Lower lobe of right lung (tissue), 2 donors: ENCODE measurements at regions not wholly inside any gene's neighbourhood (a gene's known extent, or its start where the extent isn't known, plus 50 kb on each side); places are given as distances from the start of the nearest gene placed in this dataset.

Experiments used
- ATAC-seq, 2 donors: fragments of 200-7000 bp; cut with Tn5 transposase; one replicate each; pipeline ENCODE4 v1.9.1; 2020 to 2022; ENCODE audit warnings: mild to moderate bottlenecking in 2 of 2, moderate library complexity in 2 of 2
- DNase-seq: peaks from one replicate; pipeline ENCODE4 v3.0.0-alpha.2; 2020
- H3K27ac ChIP-seq: fragments of 200-600 bp; one replicate; pipeline ENCODE4 v1.8.0; 2022
- H3K27me3 ChIP-seq: fragments of 200-600 bp; one replicate; pipeline ENCODE4 v1.8.0; 2022; ENCODE audit warnings: low read depth
- H3K36me3 ChIP-seq: fragments of 200-600 bp; one replicate; pipeline ENCODE4 v1.8.0; 2022; ENCODE audit warnings: mild to moderate bottlenecking
- H3K4me1 ChIP-seq: fragments of 200-600 bp; one replicate; pipeline ENCODE4 v1.8.0; 2022
- H3K4me3 ChIP-seq: fragments of 200-600 bp; one replicate; pipeline ENCODE4 v1.8.0; 2022; ENCODE audit warnings: mild to moderate bottlenecking
- H3K9me3 ChIP-seq: fragments of 200-600 bp; one replicate; pipeline ENCODE4 v1.8.0; 2022
- CTCF ChIP-seq: fragments of 200-600 bp; IDR thresholded peaks from one replicate; pipeline ENCODE4 v1.8.0; 2022; ENCODE audit warnings: antibody characterized with exemption, mild to moderate bottlenecking
- intact Hi-C: fragments of 100-400 bp; cut with DNase I; formaldehyde crosslinking; loops from one replicate; pipeline ENCODE4 v1.11.0; 2022
- donor health status: DM: no; HTN: yes; CAD: no; lungs with severe emphysema.

GRCh38 chrX:45765767-45766166 lies 565.1 kb upstream of the DIPK2B start:
- no peaks in the 10 kb centered on the region for H3K27me3 ChIP-seq
- H3K9me3 ChIP-seq, result no peaks in the 10 kb centered on the region
- intact Hi-C loops, result no loop called here
- H3K27ac ChIP-seq, result no peak overlapping the region
- TF ChIP-seq CTCF, result no peak
- peaks cover 15% of the 10 kb centered on the region for H3K4me1 ChIP-seq
- ATAC-seq, result no peak
- peak overlapping the region; percentile 14 for H3K4me3 ChIP-seq
- no peaks in the 10 kb centered on the region for H3K36me3 ChIP-seq
- DNase-seq, result no peak

- H3K36me3 ChIP-seq, result no peaks in the 10 kb centered on the region
- DNase-seq (no peak), ATAC-seq (no peak)
- peak overlapping the region; percentile 14 for H3K4me3 ChIP-seq
- intact Hi-C loops, result no loop called here
- peaks cover 15% of the 10 kb centered on the region for H3K4me1 ChIP-seq
- no peaks in the 10 kb centered on the region for H3K9me3 ChIP-seq
- no peaks in the 10 kb centered on the region for H3K27me3 ChIP-seq
- no peak overlapping the region for H3K27ac ChIP-seq
- TF ChIP-seq CTCF, result no peak
Measured at GRCh38 chrX:45765281-45765680, 564.6 kb upstream of the DIPK2B start.

GRCh38 chrX:45762699-45763647 lies 562.3 kb upstream of the DIPK2B start:
- no peaks in the 10 kb centered on the region for H3K27me3 ChIP-seq
- no peak overlapping the region for H3K27ac ChIP-seq
- H3K9me3 ChIP-seq, result no peaks in the 10 kb centered on the region
- intact Hi-C loops, result no loop called here
- peaks cover 25% of the 10 kb centered on the region for H3K4me1 ChIP-seq
- no peak for TF ChIP-seq CTCF
- H3K36me3 ChIP-seq, result no peaks in the 10 kb centered on the region
- no peak overlapping the region for H3K4me3 ChIP-seq
- ATAC-seq, result no peak
- no peak for DNase-seq

- H3K4me1 ChIP-seq, result peaks cover 25% of the 10 kb centered on the region
- H3K4me3 ChIP-seq, result no peak overlapping the region
- intact Hi-C loops, result no loop called here
- ATAC-seq (no peak), DNase-seq (no peak)
- no peaks in the 10 kb centered on the region for H3K36me3 ChIP-seq
- TF ChIP-seq CTCF, result no peak
- H3K27me3 ChIP-seq, result no peaks in the 10 kb centered on the region
- no peak overlapping the region for H3K27ac ChIP-seq
- no peaks in the 10 kb centered on the region for H3K9me3 ChIP-seq
Measured at GRCh38 chrX:45761920-45762319, 561.2 kb upstream of the DIPK2B start.

- H3K27ac ChIP-seq, result no peak overlapping the region
- ATAC-seq (no peak), DNase-seq (no peak)
- intact Hi-C loops, result no loop called here
- no peaks in the 10 kb centered on the region for H3K36me3 ChIP-seq
- no peak for TF ChIP-seq CTCF
- H3K4me1 ChIP-seq, result peaks cover 28% of the 10 kb centered on the region
- H3K4me3 ChIP-seq, result no peak overlapping the region
- H3K27me3 ChIP-seq, result no peaks in the 10 kb centered on the region
- H3K9me3 ChIP-seq, result no peaks in the 10 kb centered on the region
Measured at GRCh38 chrX:45760187-45760742, 559.6 kb upstream of the DIPK2B start.
